ENCODE measurements at regions not wholly inside any gene's neighbourhood (a gene's known extent, or its start where the extent isn't known, plus 50 kb on each side); places are given as distances from the start of the nearest gene placed in this dataset.
A peak's percentile ranks its signal among the peaks of the same experiment; 100 is the strongest.

- DNase-seq (no peak), ATAC-seq (peak; percentile 25)
- H3K9me3 ChIP-seq, result no peaks in the 10 kb centered on the region
- intact Hi-C loops (cut with DNase I), result no loop called here
- no peaks in the 10 kb centered on the region for H3K27me3 ChIP-seq
- no peaks in the 10 kb centered on the region for H3K4me1 ChIP-seq
- no peak overlapping the region for H3K4me3 ChIP-seq
- no peak for TF ChIP-seq CTCF (IDR thresholded peaks at IDR 0.05)
- no peaks in the 10 kb centered on the region for H3K36me3 ChIP-seq
- H3K27ac ChIP-seq, result no peak overlapping the region
Observed at GRCh38 chr2:176395273-176395854, 126.1 kb downstream of the MTX2 start.

- H3K36me3 ChIP-seq, result no peaks in the 10 kb centered on the region
- no peak for DNase-seq
- ATAC-seq, result no peak
- intact Hi-C loops (cut with DNase I), result no loop called here
- H3K4me1 ChIP-seq, result no peaks in the 10 kb centered on the region
- no peak overlapping the region for H3K27ac ChIP-seq
- no peaks in the 10 kb centered on the region for H3K27me3 ChIP-seq
- no peaks in the 10 kb centered on the region for H3K9me3 ChIP-seq
- TF ChIP-seq CTCF (IDR thresholded peaks at IDR 0.05), result no peak
- H3K4me3 ChIP-seq, result no peak overlapping the region
Observed at GRCh38 chr2:176398243-176399073, 129.2 kb downstream of the MTX2 start.

- intact Hi-C loops (cut with DNase I), result no loop called here
- H3K4me1 ChIP-seq, result no peaks in the 10 kb centered on the region
Observed at GRCh38 chr2:176399074-176399598, 129.9 kb downstream of the MTX2 start.

GRCh38 chr2:176405477-176405876 is 136.2 kb downstream of the MTX2 start:
- no peak overlapping the region for H3K27ac ChIP-seq
- intact Hi-C loops (cut with DNase I), result no loop called here
- no peaks in the 10 kb centered on the region for H3K27me3 ChIP-seq
- H3K4me3 ChIP-seq, result no peak overlapping the region
- no peaks in the 10 kb centered on the region for H3K9me3 ChIP-seq
- no peak for TF ChIP-seq CTCF (IDR thresholded peaks at IDR 0.05)
- no peak for DNase-seq
- H3K36me3 ChIP-seq, result no peaks in the 10 kb centered on the region
- ATAC-seq, result no peak
- no peaks in the 10 kb centered on the region for H3K4me1 ChIP-seq

More at GRCh38 chr2:176399074-176399598, 129.9 kb downstream of the MTX2 start:
- Histone ChIP-seq H3K27ac (no peak overlapping the region), H3K4me3 (no peak overlapping the region), H3K36me3 (no peaks in the 10 kb centered on the region), H3K9me3 (no peaks in the 10 kb centered on the region), H3K27me3 (no peaks in the 10 kb centered on the region)
- DNase-seq, result no peak
- TF ChIP-seq CTCF (IDR thresholded peaks at IDR 0.05), result no peak
- no peak for ATAC-seq

GRCh38 chr2:176407706-176408105 is 138.5 kb downstream of the MTX2 start:
- H3K4me1 ChIP-seq, result no peaks in the 10 kb centered on the region
- H3K4me3 ChIP-seq, result no peak overlapping the region
- H3K27ac ChIP-seq, result no peak overlapping the region
- no peak for TF ChIP-seq CTCF (IDR thresholded peaks at IDR 0.05)
- no peaks in the 10 kb centered on the region for H3K9me3 ChIP-seq
- intact Hi-C loops (cut with DNase I), result no loop called here
- H3K27me3 ChIP-seq, result no peaks in the 10 kb centered on the region
- ATAC-seq (no peak), DNase-seq (no peak)
- H3K36me3 ChIP-seq, result no peaks in the 10 kb centered on the region

Measured in left lung (tissue), 4 donors.